ENCODE measurements at regions not wholly inside any gene's neighbourhood (a gene's known extent, or its start where the extent isn't known, plus 50 kb on each side); places are given as distances from the start of the nearest gene placed in this dataset.
"Not testable (repeated sequence)": the region's sequence is repeated elsewhere in the genome, so short reads cannot be mapped to it uniquely, and the experiment has no call there.

GRCh38 chr19:23533441-23533840 is 138.2 kb upstream of the ZNF91 start:
- not testable (repeated sequence) for DNase-seq

DNA sequence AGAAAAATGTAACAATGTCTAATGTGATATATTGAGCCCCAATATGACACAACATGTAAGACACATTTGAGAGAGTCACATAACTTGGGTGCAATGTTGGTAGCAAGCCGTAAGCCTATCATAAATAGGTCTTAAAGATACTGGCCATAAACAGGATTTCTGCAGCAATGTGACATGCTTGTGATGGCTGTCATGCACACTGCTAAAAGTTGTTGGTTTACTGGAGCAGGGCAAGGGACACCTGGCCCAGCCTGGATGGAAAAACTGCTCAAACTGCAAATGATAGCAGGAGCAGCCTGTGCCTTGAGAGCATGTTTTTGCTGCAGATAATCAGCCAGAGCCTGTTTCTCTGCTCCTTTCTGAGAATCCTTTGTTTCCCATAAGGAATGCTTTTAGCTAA is 136.7 kb upstream of the ZNF91 start:
- no peak for DNase-seq

GRCh38 chr19:23531231-23531790 is 136.0 kb upstream of the ZNF91 start:
- DNase-seq: no peak

- no peak for DNase-seq
Observed at GRCh38 chr19:23528376-23528775, 133.1 kb upstream of the ZNF91 start.

DNA sequence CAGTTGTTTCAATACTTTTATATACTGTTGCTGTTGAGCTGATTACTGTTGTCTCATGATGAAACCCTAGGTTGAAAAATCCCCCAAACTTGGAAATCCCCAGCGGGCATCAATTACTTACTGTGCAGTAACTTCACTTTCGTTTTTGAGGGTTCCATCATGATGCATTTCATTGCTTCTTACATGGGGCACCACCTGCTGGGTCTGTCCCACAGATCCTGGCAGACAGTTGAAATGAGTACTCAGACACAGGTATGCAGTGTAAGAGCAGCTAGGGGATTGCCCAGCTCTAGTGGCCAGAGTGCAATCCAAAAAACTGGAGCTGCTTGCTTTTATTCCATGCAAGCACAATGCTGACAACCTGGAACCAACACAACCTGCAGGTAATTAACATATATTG is 132.5 kb upstream of the ZNF91 start:
- DNase-seq: no peak

DNA sequence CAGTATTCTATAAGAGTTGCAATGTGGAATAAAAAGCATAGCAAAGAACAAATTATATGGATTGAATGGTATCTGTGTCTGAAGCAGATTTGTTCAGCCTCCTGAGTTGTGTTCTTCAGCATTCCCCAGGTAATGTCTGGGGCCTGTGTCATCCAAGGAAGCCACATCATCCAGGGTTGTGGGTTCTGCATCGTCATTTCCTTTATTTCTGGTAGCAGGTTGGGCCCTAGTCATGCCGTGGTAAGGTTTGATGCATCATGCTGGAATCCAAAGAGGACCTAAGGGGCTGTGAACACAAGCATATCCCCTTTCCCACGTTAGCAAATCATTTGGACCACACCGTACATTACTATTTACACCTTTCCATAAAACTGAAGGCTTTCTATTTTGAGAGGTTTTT is 131.0 kb upstream of the ZNF91 start:
- DNase-seq: no peak

DNA sequence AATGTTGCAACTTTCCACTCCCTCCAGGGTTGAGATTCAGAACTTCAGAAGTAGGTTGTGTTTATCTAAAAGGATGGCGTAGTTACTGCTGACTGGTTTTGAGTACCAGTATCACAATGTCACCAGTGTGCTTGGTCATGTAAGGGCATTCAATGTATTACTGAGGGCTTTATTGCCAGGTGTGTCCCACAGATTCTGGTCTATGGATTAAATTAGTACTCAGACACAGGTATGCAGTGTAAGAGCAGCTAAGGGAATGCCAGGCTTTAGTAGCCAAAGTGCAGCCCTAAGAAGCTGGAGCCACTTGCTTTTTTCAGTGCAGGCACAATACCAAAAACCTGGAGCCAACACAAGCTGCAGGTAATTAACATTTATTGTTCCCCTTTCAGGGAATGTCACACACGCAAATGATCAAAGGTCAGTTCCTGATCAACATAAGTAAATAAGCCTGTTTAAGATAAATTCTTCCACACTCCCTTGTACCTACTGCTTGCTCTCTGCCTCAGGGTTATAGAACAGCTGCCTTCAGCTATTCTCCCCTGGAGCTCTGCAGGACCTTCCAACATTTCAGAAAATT is 130.1 kb upstream of the ZNF91 start:
- DNase-seq: no peak

DNA sequence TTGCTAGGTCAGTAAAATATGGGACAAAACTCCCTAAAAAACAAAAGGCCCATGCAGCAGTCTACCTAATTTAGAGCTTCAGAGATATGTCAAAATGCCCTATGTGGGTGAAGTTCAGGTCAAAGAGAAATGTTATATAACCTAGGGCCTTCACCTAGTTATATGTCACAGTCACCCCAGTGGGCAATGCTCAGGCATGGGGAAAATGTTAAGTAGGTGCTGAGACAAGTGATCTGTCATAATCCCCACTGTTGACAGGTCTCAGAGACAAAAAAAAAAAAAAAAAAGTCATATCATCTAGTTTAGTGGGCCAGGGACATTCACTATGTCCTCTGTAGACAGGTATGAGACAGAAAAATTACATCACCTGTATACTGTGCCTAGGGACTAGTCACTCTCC is 128.6 kb upstream of the ZNF91 start:
- no peak for DNase-seq

DNA sequence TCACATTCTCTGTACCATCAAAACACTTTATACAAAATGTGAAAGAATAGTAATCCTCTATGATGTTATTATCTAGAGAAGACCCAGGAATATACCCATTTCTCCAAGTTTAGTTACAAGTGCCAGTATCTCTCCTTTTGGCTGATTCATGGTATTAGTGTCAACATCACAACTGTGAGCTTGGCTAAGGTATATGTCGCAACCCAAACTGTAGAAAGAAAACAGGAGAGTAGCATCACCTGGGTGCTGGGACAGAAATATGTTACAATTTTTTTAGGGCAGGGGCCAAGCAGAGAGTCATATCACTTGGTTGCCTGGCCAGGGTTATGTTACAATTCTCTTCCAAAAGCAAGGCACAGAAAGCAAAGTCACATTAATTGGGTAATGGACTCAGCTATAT is 127.2 kb upstream of the ZNF91 start:
- DNase-seq: no peak

DNA sequence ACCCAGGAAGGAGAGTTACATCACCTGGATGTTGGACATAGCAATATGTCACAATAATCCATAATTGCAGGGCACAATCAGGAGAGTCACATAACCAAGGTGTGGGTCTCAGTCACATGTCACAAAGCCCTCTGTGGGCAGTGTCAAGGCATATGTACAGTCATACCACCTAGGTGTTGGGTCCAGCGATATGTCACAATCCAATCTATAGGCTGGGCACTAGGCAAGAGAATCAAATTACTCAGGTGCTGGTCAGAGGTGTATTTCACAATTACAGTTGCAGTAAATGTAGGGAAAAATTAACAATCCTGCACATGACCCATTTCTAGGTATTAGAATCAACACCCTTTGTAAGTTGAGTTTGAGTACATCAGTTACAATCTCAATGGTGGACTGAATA is 126.2 kb upstream of the ZNF91 start:
- DNase-seq: no peak

DNA sequence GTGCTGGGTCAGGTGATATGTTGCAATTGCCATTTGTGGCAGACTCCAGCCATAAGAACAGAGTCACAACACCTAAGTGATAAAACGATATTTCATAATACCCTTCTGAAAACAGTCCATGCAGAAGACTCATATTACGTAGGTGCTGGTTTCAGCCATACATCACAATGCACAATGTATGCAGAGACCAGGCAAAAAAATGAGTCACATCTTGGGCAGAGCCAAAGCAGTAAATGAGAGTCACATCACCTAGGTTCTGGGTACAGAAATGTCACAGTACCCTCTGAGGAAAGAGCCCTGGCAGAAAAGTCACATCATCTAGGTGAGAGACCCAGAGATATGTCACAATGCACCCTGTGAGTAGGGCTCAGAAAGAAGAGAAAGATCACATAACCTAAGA is 125.2 kb upstream of the ZNF91 start:
- DNase-seq: no peak

- no peak for DNase-seq
Observed at GRCh38 chr19:23519031-23519430, 123.8 kb upstream of the ZNF91 start.

DNA sequence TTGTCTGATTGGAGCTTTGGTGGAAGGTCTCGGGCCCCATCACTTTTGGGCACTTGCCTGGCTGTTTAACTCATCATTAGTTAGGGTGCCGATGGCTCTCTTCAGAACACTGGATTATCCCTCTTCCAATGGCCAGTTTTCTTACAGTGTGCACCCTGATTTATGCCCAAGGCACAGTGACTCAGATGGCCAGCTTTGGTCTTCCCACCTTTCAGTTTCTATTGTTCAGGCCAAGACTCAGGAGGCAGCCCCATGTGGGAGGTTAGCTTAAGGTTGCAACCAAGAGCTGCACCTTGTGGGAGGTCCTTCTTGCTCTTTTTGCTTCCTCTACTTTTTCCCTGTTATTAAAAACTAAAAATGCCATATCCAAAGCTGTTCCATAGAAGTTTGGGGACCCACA is 121.0 kb upstream of the ZNF91 start:
- DNase-seq: no peak

- no peak for DNase-seq
Observed at GRCh38 chr19:23515551-23515950, 120.3 kb upstream of the ZNF91 start.

DNA sequence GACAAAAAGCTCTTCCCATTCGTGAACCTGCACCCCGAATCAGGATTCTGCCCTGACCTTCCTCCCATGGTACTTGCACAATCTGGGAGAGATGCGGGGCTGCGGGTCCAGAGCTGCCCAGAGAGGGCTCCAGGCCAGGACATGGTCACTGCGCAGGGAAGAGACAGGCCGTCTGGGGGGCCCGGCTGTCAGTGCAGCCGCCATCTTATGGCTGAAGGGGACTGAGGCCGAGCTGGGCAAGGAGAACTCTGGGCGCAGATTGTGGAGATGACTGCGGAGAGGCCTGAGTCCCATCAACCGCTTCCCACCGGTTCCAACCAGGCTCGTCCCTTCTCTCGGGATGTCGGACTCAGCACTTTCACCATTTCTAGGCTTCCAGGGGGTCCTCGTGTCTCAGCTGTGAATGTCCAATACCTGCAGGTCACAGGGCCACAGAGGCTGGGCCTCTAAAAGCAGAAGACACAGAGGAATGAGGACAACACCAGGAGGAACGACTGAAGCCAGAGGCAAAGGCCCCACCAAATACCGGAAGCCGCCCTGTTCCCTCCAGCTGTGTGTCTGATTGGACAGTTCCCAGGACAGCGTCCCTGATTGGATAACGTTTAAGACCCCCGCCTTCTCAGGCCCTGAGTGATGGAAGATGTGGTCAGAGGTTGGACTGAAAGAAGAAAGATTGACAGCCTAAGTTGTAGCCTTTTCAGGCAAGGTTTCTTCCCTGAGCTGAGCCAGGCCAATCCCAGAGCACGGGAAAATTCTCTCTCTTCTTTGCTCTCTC is 117.1 kb upstream of the ZNF91 start:
- DNase-seq: no peak

DNA sequence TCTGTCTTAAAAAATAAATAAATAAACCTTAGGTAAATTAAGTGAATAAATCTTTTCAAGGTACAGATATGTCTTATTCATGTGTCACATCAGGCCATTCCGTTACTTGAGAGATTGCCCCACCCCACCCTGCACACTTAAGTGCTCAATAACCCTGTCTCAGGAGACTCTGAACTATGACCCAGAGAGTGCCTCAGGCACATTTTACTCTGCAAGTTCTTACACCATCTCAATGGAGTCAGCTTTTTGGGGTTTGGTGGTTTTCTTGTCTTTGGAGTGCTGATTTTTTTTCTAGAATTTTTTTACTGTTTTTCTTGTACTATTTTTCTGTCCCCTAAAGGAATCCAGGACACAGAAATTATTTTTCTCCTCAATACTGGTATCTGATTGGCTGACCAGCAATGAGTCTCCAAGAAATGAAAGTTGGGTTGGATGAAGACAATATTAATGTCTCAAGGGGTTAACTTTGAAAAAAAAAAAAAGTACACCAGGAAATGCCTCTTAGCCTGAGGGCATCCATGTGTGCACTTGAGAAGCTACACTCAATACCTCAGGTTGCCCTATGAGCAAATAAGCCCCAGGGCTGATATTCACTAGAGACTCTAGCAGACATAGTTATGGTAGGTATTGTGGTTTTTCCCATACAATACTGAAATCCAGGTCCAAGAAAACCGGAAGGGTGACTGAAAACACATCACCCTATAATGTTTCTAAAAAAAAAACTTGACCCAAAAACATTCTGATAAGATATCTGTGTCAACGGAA is 114.6 kb upstream of the ZNF91 start:
- no peak for DNase-seq

DNA sequence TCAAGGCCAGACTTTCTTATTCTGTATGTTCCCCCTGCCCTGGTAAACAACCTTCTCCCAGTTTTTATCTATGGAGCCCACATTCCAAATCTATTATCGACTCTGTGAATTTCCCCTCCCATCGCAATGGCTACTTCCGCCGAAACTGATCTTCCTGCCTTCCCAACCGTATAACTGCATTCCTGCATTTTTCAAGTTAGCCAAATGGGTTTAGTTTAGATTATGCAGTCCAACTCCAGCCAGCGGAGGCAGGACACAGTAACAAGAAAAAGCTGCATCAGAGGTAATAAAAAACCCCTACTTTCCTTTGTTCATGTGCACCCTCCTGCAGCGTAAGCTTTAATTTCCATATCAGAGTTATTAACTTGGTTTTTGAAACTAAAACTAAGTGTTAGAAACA is 112.2 kb upstream of the ZNF91 start:
- DNase-seq: no peak

DNA sequence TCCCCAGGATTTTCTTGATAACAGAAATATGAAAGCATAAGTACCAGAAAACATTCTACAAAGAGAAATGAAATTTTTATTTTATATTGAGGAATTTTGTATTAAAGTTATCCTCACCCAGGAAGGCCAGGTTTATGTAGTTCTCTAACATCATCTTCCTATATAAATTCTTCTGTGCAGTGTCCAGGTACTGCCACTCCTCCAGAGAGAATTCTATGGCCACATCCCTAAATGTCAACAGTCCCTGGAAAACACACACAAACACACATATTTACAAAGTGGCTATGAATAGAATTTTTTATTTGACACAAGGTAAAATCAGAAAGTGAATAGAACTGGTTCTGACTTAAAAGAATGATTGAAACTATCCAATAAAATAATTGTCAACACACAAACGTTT is 110.5 kb upstream of the ZNF91 start:
- no peak for DNase-seq

DNA sequence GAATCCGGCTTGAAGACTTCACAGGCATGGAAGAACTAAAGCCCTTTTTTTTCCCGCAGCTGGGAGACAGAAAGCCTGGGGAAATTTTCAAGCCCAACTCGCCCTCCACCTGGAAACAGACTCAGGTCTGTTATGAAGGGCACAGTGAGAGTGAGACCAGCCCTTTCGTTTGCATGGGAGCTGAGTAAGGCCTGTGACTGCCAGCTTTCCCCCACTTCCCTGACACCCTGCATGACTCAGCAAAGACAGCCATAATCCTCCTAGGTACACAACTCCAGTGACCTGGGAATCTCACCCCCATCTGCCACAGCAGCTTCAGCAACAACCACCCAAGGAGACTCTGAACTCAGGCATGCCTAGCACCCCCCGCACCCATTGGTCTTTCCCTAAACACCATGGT is 87.6 kb upstream of the ZNF91 start:
- DNase-seq: peak; percentile 17

- DNase-seq: peak; percentile 0
Observed at GRCh38 chr19:23481043-23481442, 85.8 kb upstream of the ZNF91 start.

DNA sequence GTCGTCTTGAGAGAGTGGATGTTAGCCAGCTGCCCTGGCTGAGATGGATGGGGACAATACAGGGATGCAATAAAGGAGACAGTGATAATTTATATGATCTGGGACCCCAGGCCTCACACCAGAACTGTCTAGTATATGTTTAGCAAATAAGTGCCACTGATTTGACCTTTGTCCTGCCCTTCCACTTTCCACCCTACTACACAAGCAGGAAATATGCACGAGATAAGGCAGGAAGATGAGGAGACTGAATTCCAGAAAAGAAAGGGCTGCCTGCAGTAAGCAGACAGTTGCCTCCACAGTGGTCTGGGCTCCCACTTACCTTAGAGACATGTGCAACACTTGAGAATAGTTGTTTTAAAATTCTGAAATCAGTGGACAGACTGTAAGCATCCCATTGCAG is 80.2 kb upstream of the ZNF91 start:
- DNase-seq: no peak

DNA sequence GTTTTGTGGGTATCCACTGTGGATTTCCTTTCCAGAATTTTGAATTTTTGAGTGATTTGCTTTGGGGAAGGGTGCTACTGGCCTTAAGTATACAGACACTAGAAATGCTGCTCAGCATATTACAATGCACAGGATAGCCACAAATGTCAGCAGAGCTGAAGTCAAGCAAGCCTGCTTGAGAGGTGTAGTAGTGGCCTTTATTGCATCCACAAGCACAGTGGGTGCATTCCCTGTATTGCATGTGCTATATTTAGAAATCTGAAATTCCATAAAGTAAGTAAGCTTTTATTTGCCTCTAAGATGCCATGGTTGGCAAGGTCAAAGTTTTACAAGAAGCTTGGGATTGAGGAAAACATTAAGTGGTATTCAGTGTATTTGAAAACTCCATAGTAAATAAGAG is 79.5 kb upstream of the ZNF91 start:
- DNase-seq: no peak

DNA sequence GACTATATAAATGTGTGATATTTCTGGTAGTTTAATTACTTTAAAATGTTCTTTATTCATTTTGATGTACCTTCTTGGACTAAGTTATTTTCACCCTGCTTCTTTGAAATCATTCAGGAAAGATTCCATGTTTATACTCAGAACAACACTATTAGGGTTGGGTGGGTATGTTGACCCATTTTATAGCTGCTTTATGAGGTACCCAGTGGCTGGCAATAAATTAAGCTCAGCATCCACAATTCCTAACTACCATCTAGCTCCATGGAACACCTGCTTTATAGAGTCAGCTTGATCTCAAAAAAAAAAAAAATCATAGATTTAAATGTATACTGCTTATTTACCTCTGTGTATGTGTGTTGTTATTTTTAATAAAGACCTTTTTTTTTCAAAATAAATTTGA is 78.9 kb upstream of the ZNF91 start:
- DNase-seq: no peak

Data from NCI-H82 (cell line).